HG03175 (cell line): ENCODE measurements at regions not wholly inside any gene's neighbourhood (a gene's known extent, or its start where the extent isn't known, plus 50 kb on each side); places are given as distances from the start of the nearest gene placed in this dataset.
A peak's percentile ranks its signal among the peaks of the same experiment; 100 is the strongest.
"Not testable (repeated sequence)": the region's sequence is repeated elsewhere in the genome, so short reads cannot be mapped to it uniquely, and the experiment has no call there.

Source experiments
- ATAC-seq: cut with Tn5 transposase; IDR thresholded peaks from one replicate; pipeline ENCODE4 v1.9.1; 2021; ENCODE audit warnings: mild to moderate bottlenecking, moderate library complexity; ENCODE audit not compliant: unreplicated experiment

GRCh38 chrX:112947981-112948615 lies 107.5 kb upstream of the AMOT start:
- no peak for ATAC-seq

DNA sequence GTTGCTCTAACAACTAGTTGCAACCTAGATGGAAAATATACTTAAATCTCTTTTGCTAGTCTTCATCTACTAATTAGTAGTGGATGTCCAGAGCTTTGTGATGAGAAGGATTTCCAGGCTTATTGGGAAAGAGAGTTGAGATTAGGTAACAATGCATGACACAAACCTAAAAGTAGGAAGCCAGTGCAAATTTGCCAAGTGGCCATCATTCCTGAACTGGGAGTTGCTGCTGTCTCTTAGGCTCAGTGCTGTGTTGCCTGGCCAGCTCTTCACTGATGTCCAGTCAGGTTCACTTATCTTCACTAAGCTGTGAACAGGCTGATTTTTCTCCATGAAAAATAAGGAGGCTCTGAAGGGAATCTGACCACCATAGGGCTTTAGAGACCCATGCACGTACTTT lies 105.6 kb upstream of the AMOT start:
- ATAC-seq = no peak

- ATAC-seq = no peak
These were observed 105.2 kb upstream of the AMOT start for GRCh38 chrX:112945826-112946225.

- ATAC-seq = peak; percentile 88
These were observed 100.7 kb upstream of the AMOT start for GRCh38 chrX:112941209-112941837.

- no peak for ATAC-seq
These were observed 94.4 kb upstream of the AMOT start for GRCh38 chrX:112935029-112935428.

GRCh38 chrX:112931900-112932299 lies 91.3 kb upstream of the AMOT start:
- ATAC-seq = no peak

DNA sequence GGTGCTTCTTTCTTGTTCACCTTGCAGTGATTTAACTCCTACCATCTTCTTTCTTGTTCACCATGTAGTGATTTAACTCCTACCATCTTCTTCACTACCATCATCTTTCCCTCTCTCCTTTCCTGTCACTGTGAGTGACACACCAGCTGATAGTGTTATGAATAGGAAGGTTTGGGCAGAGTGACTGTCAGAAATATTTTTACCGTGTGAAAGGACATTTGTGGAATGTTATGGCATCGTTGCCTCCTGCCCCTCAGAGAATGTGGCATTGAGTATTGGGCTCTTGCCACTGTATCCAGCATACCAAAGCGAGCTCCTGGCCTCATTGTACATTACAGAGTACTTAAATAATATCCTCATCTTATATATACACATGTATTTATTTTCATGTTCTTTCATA lies 90.8 kb upstream of the AMOT start:
- no peak for ATAC-seq

GRCh38 chrX:112923381-112923780 lies 82.8 kb upstream of the AMOT start:
- ATAC-seq = not testable (repeated sequence)

DNA sequence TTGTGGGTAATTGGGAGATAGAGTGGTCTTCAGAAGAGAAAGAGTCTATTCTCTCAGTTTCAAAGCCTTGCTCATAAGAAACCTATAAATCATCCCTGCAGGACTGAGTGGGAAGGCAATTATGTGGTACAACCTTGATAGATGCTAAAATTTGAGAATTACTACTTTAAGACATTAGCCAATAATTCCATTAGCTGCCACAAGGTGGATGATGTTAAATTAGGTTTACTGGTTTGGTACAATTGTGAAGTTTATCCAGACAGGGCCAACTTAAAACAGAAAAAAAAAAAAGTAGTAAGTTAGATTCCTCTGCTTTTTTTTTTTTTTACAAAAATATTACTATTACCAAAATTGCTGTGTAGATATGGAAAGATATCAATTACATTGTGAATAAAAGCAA lies 73.2 kb upstream of the AMOT start:
- ATAC-seq = no peak

DNA sequence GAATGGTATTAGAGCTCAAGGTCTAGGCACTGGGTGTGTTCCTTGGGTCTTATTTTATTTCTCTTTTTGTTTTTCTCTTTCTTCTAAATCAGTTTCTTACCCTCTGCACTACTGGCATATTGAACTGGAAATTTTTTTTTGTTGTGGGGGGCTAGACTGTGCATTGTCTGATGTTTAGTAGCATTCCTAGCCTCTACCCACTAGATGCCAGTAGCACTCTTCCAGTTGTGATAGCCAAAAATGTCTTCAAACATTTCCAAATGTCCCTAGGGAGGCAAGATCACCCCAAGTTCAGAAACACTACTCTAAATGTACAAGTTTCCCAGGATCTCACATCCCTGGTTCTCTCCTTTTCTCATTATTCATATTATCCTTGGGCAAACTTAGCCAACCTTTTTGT lies 69.8 kb upstream of the AMOT start:
- ATAC-seq = no peak

DNA sequence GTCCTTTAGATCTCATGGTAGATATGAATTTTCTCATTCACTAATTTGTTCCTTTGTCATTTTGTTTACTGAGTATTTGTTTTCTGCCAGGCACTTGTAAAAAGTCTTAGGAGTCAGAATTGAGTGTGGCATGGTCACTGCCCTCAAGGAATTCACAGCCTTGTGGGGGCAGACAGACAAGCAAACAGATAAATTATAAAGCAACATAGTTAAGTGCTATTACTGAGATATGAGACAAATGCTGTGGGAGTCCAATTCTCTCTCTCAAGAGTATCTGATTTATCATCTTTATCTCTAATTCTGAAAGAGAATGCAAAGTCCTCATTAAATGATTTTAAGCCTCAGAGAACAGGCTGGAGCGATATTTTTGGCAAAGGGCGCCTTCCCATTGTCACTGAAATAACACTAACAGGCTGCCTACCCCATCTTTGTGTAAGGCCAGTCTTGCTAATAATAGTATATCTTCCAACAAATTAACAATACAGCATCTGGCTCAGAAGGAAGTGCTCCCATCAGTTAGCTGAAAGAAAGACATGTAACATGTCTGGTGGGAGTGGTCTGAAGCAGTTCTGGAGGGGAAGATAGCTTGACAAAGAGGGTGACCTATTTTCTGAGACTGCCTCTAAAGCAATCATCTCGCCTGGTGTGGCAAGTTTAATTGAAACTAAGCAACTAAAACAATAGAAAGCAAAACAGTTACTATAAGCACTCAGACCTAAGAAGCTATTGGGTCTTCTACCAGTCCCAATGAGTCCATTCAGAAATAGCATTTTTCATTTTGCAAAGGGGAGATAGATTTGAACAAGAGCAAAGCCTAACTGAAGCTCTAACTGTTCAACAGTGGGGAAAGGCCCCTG lies 61.5 kb upstream of the AMOT start:
- ATAC-seq = no peak

DNA sequence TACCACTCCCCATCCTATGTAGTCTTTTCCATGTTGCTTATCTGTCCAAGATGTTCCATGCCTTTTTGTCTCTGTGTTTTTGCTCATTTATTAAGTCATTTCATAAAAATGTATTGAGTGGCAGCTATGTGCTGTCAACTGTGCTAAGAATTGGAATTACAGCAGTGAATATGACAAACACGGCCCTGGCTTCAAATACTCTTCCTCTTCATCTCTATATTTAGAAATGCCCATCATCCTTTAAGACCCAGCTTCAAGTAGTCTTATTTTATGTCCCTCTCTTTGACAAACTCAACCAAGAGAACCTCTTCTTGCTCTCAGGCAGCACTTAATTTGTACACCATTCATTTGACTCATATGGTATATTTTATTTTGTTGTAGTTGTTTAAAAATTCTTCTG lies 55.4 kb upstream of the AMOT start:
- ATAC-seq = no peak
